Upper lobe of right lung (tissue), 1 donor: ENCODE measurements at regions not wholly inside any gene's neighbourhood (a gene's known extent, or its start where the extent isn't known, plus 50 kb on each side); places are given as distances from the start of the nearest gene placed in this dataset.

ENCODE experiments used
- ATAC-seq: fragments of 200-7000 bp; cut with Tn5 transposase; one replicate; pipeline ENCODE4 v1.9.1; 2020; ENCODE audit warnings: mild to moderate bottlenecking, moderate library complexity
- DNase-seq: peaks from one replicate; pipeline ENCODE4 v3.0.0-alpha.2; 2020
- H3K27ac ChIP-seq: fragments of 200-600 bp; one replicate; pipeline ENCODE4 v1.8.0; 2022
- H3K27me3 ChIP-seq: fragments of 200-600 bp; one replicate; pipeline ENCODE4 v1.8.0; 2022; ENCODE audit warnings: mild to moderate bottlenecking
- H3K36me3 ChIP-seq: fragments of 200-600 bp; one replicate; pipeline ENCODE4 v1.8.0; 2022
- H3K4me1 ChIP-seq: fragments of 200-600 bp; one replicate; pipeline ENCODE4 v1.8.0; 2022
- H3K4me3 ChIP-seq: fragments of 200-600 bp; one replicate; pipeline ENCODE4 v1.8.0; 2022; ENCODE audit warnings: mild to moderate bottlenecking
- H3K9me3 ChIP-seq: fragments of 200-600 bp; one replicate; pipeline ENCODE4 v1.8.0; 2022
- CTCF ChIP-seq: fragments of 200-600 bp; IDR thresholded peaks from one replicate; pipeline ENCODE4 v1.8.0; 2022; ENCODE audit warnings: antibody characterized with exemption
- intact Hi-C: fragments of 100-400 bp; cut with DNase I; formaldehyde crosslinking; loops from one replicate; pipeline ENCODE4 v1.11.0; 2022
- donor health status: DM: no; HTN: yes; CAD: no; lungs with severe emphysema.

DNA sequence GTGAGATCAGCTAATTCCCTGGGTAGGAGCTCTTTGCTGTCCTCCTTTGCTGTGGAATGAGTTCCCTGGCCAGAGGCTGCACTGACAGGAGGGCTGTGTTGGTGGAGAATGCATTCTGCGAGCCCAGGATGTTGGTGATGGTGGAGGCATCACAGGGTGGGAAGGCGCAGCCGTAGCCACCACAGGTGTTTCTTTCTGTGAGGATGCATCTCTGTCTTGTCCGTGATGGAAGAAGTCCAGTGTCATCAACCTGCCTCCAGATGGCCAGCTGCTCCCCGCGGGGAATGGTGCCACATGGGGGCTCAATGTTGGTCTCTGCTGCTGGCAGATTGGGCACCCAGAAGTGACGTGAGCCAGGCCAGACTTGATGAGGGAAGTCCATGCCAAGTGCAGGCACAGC is 972.1 kb downstream of the TBC1D22A start:
- Histone ChIP-seq H3K27me3 (peaks cover 5% of the 10 kb centered on the region), H3K27ac (no peak overlapping the region), H3K4me3 (no peak overlapping the region), H3K9me3 (no peaks in the 10 kb centered on the region), H3K36me3 (no peaks in the 10 kb centered on the region), H3K4me1 (no peaks in the 10 kb centered on the region)
- no peak for TF ChIP-seq CTCF
- DNase-seq = no peak
- ATAC-seq = no peak
- intact Hi-C loops = no loop called here

GRCh38 chr22:47727641-47728040 is 965.2 kb downstream of the TBC1D22A start:
- Histone ChIP-seq H3K4me3 (no peak overlapping the region), H3K27ac (no peak overlapping the region), H3K27me3 (no peaks in the 10 kb centered on the region), H3K4me1 (no peaks in the 10 kb centered on the region), H3K36me3 (no peaks in the 10 kb centered on the region), H3K9me3 (no peaks in the 10 kb centered on the region)
- intact Hi-C loops = no loop called here
- TF ChIP-seq CTCF = no peak
- DNase-seq (no peak), ATAC-seq (no peak)

DNA sequence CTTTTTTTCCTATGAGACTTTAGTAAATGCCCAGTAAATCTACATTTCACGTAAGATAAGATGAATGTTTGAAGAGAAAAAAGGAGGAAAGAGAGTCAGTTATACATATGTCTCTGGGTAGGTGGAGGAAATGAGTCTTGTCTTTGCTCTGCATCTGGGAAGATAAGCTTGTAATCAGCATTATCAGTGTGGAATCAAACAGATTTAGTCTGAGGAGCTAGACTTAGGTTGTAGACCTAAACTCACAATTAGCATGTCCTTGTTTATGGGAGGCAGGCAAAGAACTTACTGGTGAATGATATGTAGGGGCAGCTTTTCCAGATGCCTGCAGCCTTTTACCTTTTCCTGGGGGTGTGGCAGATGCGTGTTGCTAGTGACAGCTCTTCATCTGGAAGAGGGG is 962.3 kb downstream of the TBC1D22A start:
- Histone ChIP-seq H3K4me1 (no peaks in the 10 kb centered on the region), H3K36me3 (no peaks in the 10 kb centered on the region), H3K9me3 (no peaks in the 10 kb centered on the region), H3K27ac (no peak overlapping the region), H3K27me3 (peaks cover 6% of the 10 kb centered on the region), H3K4me3 (no peak overlapping the region)
- DNase-seq (no peak), ATAC-seq (no peak)
- intact Hi-C loops = no loop called here
- TF ChIP-seq CTCF = no peak

DNA sequence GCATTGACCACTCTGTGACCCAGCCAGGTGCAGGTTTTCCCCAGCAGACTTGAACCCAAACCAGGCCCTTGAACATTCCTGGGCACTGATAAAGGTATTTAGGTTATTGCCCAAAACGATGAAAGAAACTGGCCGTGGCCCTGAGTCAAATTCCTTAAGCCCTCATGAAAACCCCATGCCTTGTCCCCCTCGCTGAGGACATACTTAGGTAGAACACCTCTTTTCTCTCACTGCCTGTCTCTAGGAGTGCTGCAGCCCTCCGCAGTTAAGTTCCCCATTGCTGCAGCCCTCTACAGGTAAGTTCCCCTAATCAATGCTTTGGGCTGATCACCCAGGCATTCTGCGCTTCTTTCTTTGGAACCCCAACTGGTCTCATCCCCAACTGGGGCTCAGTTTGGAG is 961.6 kb downstream of the TBC1D22A start:
- intact Hi-C loops = no loop called here
- H3K9me3 ChIP-seq = no peaks in the 10 kb centered on the region
- no peak overlapping the region for H3K4me3 ChIP-seq
- ATAC-seq (no peak), DNase-seq (no peak)
- H3K27me3 ChIP-seq = peaks cover 6% of the 10 kb centered on the region
- H3K36me3 ChIP-seq = no peaks in the 10 kb centered on the region
- no peak for TF ChIP-seq CTCF
- no peak overlapping the region for H3K27ac ChIP-seq
- no peaks in the 10 kb centered on the region for H3K4me1 ChIP-seq

- no peak for ATAC-seq
- intact Hi-C loops = no loop called here
- TF ChIP-seq CTCF = no peak
Measured at GRCh38 chr22:47718337-47718736, 955.9 kb downstream of the TBC1D22A start.

DNA sequence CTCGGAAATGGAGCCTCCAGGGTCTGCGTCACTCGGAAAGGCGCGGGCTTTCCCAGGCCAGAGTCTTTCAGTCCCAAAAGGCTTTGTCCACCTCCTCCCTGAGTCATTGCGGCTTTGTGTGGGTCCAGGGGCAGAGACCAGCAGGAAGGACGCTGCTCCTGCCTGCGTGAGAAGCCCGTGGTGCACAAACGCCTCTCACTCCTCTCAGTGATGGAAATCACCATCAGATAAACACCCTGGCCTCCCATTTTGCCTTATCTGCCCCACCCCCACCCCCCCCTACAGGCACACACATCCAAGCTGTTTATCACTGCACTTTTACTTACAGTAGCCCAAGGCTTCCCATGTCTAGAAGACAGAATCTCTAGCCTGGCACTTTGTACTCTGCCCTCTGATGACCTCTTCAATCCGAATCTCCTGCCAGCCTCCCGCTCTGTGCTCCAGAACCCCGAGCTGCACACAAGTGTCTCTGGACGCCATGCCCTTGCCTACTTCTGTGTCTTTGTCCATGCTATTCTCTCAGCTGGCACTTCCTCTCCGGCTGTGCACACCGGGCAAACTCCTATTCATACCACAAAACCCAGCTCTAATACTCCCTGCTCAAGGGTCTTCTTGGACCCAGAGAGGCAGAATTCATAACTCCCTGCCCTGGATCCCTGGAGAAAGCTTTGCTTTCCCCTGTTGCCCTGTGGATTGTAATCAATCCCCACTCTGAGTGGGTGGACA is 954.6 kb downstream of the TBC1D22A start:
- Histone ChIP-seq H3K4me3 (no peak overlapping the region), H3K36me3 (no peaks in the 10 kb centered on the region), H3K9me3 (no peaks in the 10 kb centered on the region), H3K4me1 (no peaks in the 10 kb centered on the region), H3K27ac (no peak overlapping the region), H3K27me3 (peaks cover 3% of the 10 kb centered on the region)
- ATAC-seq (no peak), DNase-seq (no peak)
- TF ChIP-seq CTCF = no peak
- intact Hi-C loops = no loop called here

More at GRCh38 chr22:47718337-47718736, 955.9 kb downstream of the TBC1D22A start:
- H3K27ac ChIP-seq = no peak overlapping the region
- no peaks in the 10 kb centered on the region for H3K4me1 ChIP-seq
- H3K9me3 ChIP-seq = no peaks in the 10 kb centered on the region
- no peak for DNase-seq
- H3K4me3 ChIP-seq = no peak overlapping the region
- H3K27me3 ChIP-seq = peaks cover 6% of the 10 kb centered on the region
- H3K36me3 ChIP-seq = no peaks in the 10 kb centered on the region
